ENCODE measurements at regions not wholly inside any gene's neighbourhood (a gene's known extent, or its start where the extent isn't known, plus 50 kb on each side); places are given as distances from the start of the nearest gene placed in this dataset.

- TF ChIP-seq CTCF (conservative IDR thresholded peaks at IDR 0.05; ENCODE audit: low read length) (no peak), EZH2phosphoT487 (IDR thresholded peaks at IDR 0.05; ENCODE audit: borderline replicate concordance) (no peak)
Measured at GRCh38 chr5:101894985-101895384, 401.1 kb downstream of the SLCO4C1 start.
